SK-N-SH (cell line): ENCODE measurements at regions not wholly inside any gene's neighbourhood (a gene's known extent, or its start where the extent isn't known, plus 50 kb on each side); places are given as distances from the start of the nearest gene placed in this dataset.

Experiments
- CTCF ChIA-PET: fragments of 300-600, 350-600 bp; formaldehyde crosslinking; extraction: SDS; loops from one replicate; lab custom pipeline; 2021; lab: Yijun Ruan, JAX
- POLR2A ChIA-PET: fragments of 350-600 bp; sonication (Branson Sonifier 250); formaldehyde crosslinking; extraction: SDS; loops from one replicate; lab custom pipeline; 2020; ENCODE audit warnings: antibody characterized with exemption, inconsistent platforms; lab: Yijun Ruan, JAX
- DNase-seq: peaks from one replicate; pipeline ENCODE4 v3.0.0; 2012
- H2AFZ ChIP-seq: fragments of 200-600 bp; sonication (generic); 2 replicates; pipeline ENCODE4 v1.8.1; 2016; ENCODE audit warnings: antibody characterized with exemption, mild to moderate bottlenecking, low read depth
- H3F3A ChIP-seq: fragments of 200-600 bp; sonication (generic); replicated peaks from 2 replicates; pipeline ENCODE3; 2016; ENCODE audit warnings: antibody characterized with exemption, mild to moderate bottlenecking; ENCODE audit not compliant: insufficient read depth
- H3K27ac ChIP-seq, 2 experiments: fragments of 200-500 bp in 1 of 2; fragments of 200-600 bp in 1 of 2; sonication (Bioruptor generic) in 1 of 2; sonication (generic), shearing (Covaris generic) in 1 of 2; 2 replicates each; pipeline versions ENCODE4 v1.5.1 to v1.6.1; 2014 to 2016; ENCODE audit warnings: low read depth in 2 of 2, inconsistent platforms in 1 of 2, low read length in 1 of 2, mild to moderate bottlenecking in 1 of 2, mixed read lengths in 1 of 2
- H3K27me3 ChIP-seq: fragments of 200-600 bp; sonication (generic), shearing (Covaris generic); 2 replicates; pipeline ENCODE4 v1.6.1; 2016; ENCODE audit warnings: mixed run types; ENCODE audit not compliant: insufficient read depth
- H3K36me3 ChIP-seq, 2 experiments: fragments of 200-500 bp in 1 of 2; fragments of 200-600 bp in 1 of 2; sonication (Bioruptor generic) in 1 of 2; sonication (generic) in 1 of 2; replicated peaks in 1 of 2; 2 replicates each; pipeline versions ENCODE3 to v1.5.1; 2014 to 2016; ENCODE audit warnings: low read length in 1 of 2, mild to moderate bottlenecking in 1 of 2; ENCODE audit not compliant: insufficient read depth in 2 of 2, control insufficient read depth in 1 of 2
- H3K4me1 ChIP-seq, 2 experiments: fragments of 200-500 bp in 1 of 2; fragments of 200-600 bp in 1 of 2; sonication (Bioruptor generic) in 1 of 2; sonication (generic), shearing (Covaris generic) in 1 of 2; 2 replicates each; pipeline versions ENCODE4 v1.5.1 to v1.6.1; 2014 to 2016; ENCODE audit warnings: low read depth in 1 of 2, low read length in 1 of 2, mixed run types in 1 of 2; ENCODE audit not compliant: insufficient read depth in 2 of 2, control insufficient read depth in 1 of 2
- H3K4me2 ChIP-seq: fragments of 200-600 bp; sonication (generic), shearing (Covaris generic); 2 replicates; pipeline ENCODE4 v1.6.1; 2017; ENCODE audit warnings: mixed run types
- H3K4me3 ChIP-seq, 2 experiments: fragments of 200-500 bp in 1 of 2; fragments of 200-600 bp in 1 of 2; sonication (Bioruptor generic) in 1 of 2; sonication (generic), shearing (Covaris generic) in 1 of 2; 2 replicates each; pipeline versions ENCODE4 v1.5.1 to v1.8.1; 2014 to 2016; ENCODE audit warnings: low read depth in 2 of 2, inconsistent platforms in 1 of 2, low read length in 1 of 2, mild to moderate bottlenecking in 1 of 2, mixed read lengths in 1 of 2, moderate library complexity in 1 of 2
- H3K79me2 ChIP-seq: fragments of 200-600 bp; sonication (generic); 2 replicates; pipeline ENCODE4 v1.8.1; 2017; ENCODE audit warnings: mild to moderate bottlenecking; ENCODE audit not compliant: insufficient read depth
- H3K9ac ChIP-seq: fragments of 200-600 bp; sonication (generic); 2 replicates; pipeline ENCODE4 v1.6.1; 2017; ENCODE audit warnings: mixed run types
- H3K9me2 ChIP-seq: fragments of 200-600 bp; sonication (generic); 2 replicates; pipeline ENCODE4 v1.6.1; 2017; ENCODE audit warnings: mixed run types
- H3K9me3 ChIP-seq: fragments of 200-600 bp; sonication (generic); 2 replicates; pipeline ENCODE4 v1.6.1; 2017; ENCODE audit warnings: mixed run types, mild to moderate bottlenecking, moderate library complexity
- H4K20me1 ChIP-seq: fragments of 200-600 bp; sonication (generic); 2 replicates; pipeline ENCODE4 v1.6.1; 2017; ENCODE audit warnings: mild to moderate bottlenecking, mixed run types; ENCODE audit not compliant: insufficient read depth
- ELF1 ChIP-seq: IDR thresholded peaks from 2 replicates; pipeline ENCODE4 v1.4.0; 2012
- EP300 ChIP-seq, 2 experiments: IDR thresholded peaks; 2 replicates each; pipeline versions ENCODE4 v1.4.0 to v1.6.1; 2012; ENCODE audit warnings: borderline replicate concordance in 1 of 2, low read depth in 1 of 2, low read length in 1 of 2
- EZH2phosphoT487 ChIP-seq: fragments of 200-600 bp; sonication (generic); IDR thresholded peaks from 2 replicates; pipeline ENCODE4 v1.6.1; 2017; ENCODE audit warnings: low read depth, mixed run types, mild to moderate bottlenecking, antibody characterized with exemption, moderate library complexity, borderline replicate concordance
- FOXJ3 ChIP-seq: sonication (generic); formaldehyde crosslinking; IDR thresholded peaks from 2 replicates; pipeline ENCODE4 v1.5.1; 2020; ENCODE audit warnings: mild to moderate bottlenecking, missing genetic modification reagents
- FOXM1 ChIP-seq: IDR thresholded peaks from 2 replicates; pipeline ENCODE4 v1.4.0; 2012; ENCODE audit warnings: low read depth, mild to moderate bottlenecking
- GABPA ChIP-seq: IDR thresholded peaks from 2 replicates; pipeline ENCODE4 v1.4.0; 2012; ENCODE audit warnings: low read depth, mild to moderate bottlenecking
- GATA2 ChIP-seq: sonication (generic); formaldehyde crosslinking; IDR thresholded peaks from 2 replicates; pipeline ENCODE4 v1.5.0; 2020; ENCODE audit warnings: mild to moderate bottlenecking, missing genetic modification reagents
- IRF3 ChIP-seq: fragments of 150-350 bp; IDR thresholded peaks from 2 replicates; pipeline ENCODE4 v1.6.1; 2016; ENCODE audit warnings: mild to moderate bottlenecking, low read depth, low read length
- JUND ChIP-seq: IDR thresholded peaks from 2 replicates; pipeline ENCODE4 v1.4.0; 2012
- MAX ChIP-seq: IDR thresholded peaks from 2 replicates; pipeline ENCODE4 v1.4.0; 2012; ENCODE audit warnings: low read depth
- MEF2A ChIP-seq: IDR thresholded peaks from 2 replicates; pipeline ENCODE4 v1.4.0; 2012; ENCODE audit warnings: low read depth, borderline replicate concordance
- MXI1 ChIP-seq: IDR thresholded peaks from 2 replicates; pipeline ENCODE4 v1.6.1; 2012; ENCODE audit warnings: mild to moderate bottlenecking, low read depth, low read length, improper control_type of control experiment
- NFIC ChIP-seq: IDR thresholded peaks from 2 replicates; pipeline ENCODE4 v1.4.0; 2012; ENCODE audit warnings: borderline replicate concordance
- POLR2AphosphoS5 ChIP-seq: IDR thresholded peaks from 2 replicates; pipeline ENCODE4 v1.6.1; 2012; ENCODE audit warnings: low read depth, low read length
- RFX5 ChIP-seq: IDR thresholded peaks from 2 replicates; pipeline ENCODE4 v1.6.1; 2012; ENCODE audit warnings: mild to moderate bottlenecking, improper control_type of control experiment, low read length
- SIN3A ChIP-seq: IDR thresholded peaks from 2 replicates; pipeline ENCODE4 v1.6.1; 2012; ENCODE audit warnings: low read depth, mild to moderate bottlenecking, low read length, moderate library complexity, borderline replicate concordance
- TCF12 ChIP-seq: IDR thresholded peaks from 2 replicates; pipeline ENCODE4 v1.4.0; 2012
- TEAD4 ChIP-seq: IDR thresholded peaks from 2 replicates; pipeline ENCODE4 v1.4.0; 2012; ENCODE audit warnings: mild to moderate bottlenecking, borderline replicate concordance; ENCODE audit not compliant: insufficient read depth
- YY1 ChIP-seq: IDR thresholded peaks from 2 replicates; pipeline ENCODE4 v1.4.0; 2012; ENCODE audit warnings: low read depth, mild to moderate bottlenecking
- TF ChIP-seq, protein P1 (sequence below): IDR thresholded peaks from 2 replicates; pipeline ENCODE4 v1.4.0; 2012; ENCODE audit warnings: low read depth, borderline replicate concordance
- TF ChIP-seq, protein P2 (sequence below): IDR thresholded peaks from 2 replicates; pipeline ENCODE4 v1.6.1; 2012; ENCODE audit warnings: mild to moderate bottlenecking, low read depth, low read length, moderate library complexity

- TF ChIP-seq, protein P1, sequence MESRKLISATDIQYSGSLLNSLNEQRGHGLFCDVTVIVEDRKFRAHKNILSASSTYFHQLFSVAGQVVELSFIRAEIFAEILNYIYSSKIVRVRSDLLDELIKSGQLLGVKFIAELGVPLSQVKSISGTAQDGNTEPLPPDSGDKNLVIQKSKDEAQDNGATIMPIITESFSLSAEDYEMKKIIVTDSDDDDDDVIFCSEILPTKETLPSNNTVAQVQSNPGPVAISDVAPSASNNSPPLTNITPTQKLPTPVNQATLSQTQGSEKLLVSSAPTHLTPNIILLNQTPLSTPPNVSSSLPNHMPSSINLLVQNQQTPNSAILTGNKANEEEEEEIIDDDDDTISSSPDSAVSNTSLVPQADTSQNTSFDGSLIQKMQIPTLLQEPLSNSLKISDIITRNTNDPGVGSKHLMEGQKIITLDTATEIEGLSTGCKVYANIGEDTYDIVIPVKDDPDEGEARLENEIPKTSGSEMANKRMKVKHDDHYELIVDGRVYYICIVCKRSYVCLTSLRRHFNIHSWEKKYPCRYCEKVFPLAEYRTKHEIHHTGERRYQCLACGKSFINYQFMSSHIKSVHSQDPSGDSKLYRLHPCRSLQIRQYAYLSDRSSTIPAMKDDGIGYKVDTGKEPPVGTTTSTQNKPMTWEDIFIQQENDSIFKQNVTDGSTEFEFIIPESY: no peak
- TF ChIP-seq NFIC: no peak
- no peak for TF ChIP-seq EP300 (IDR thresholded peaks at IDR 0.05; ENCODE audit: borderline replicate concordance in 1 of 2, low read depth in 1 of 2, low read length in 1 of 2)
- no peak for TF ChIP-seq GABPA
- TF ChIP-seq JUND: no peak
- no peak for TF ChIP-seq MAX
- TF ChIP-seq SIN3A: no peak
Measured at GRCh38 chr12:83893101-83893500, 1019.5 kb downstream of the SLC6A15 start (continued).

- Histone ChIP-seq H3K9ac (no peak overlapping the region), H3K4me3 (no peak overlapping the region), H3K27me3 (no peaks in the 10 kb centered on the region), H3K79me2 (no peaks in the 10 kb centered on the region), H3K36me3 (peaks cover 0 to 4% of the 10 kb centered on the region in 2 experiments), H2AFZ (no peak overlapping the region), H3K27ac (no peak overlapping the region), H3K9me3 (peaks cover 4% of the 10 kb centered on the region; the same call in 1 of the 2 replicates), H3K4me2 (no peak overlapping the region), H3K9me2 (no peaks in the 10 kb centered on the region), H4K20me1 (no peaks in the 10 kb centered on the region), H3K4me1 (no peaks in the 10 kb centered on the region), H3F3A (no peaks in the 10 kb centered on the region)
- DNase-seq: no peak
- ChIA-PET POLR2A (no interaction called here), CTCF (no interaction called here)
- TF ChIP-seq TCF12 (no peak), MXI1 (no peak), GATA2 (CRISPR knock-in tag) (no peak), FOXM1 (no peak), FOXJ3 (CRISPR knock-in tag) (no peak), RFX5 (no peak), POLR2AphosphoS5 (no peak), YY1 (no peak), MEF2A (no peak), GABPA (no peak), EP300 (IDR thresholded peaks at IDR 0.05; ENCODE audit: borderline replicate concordance in 1 of 2, low read depth in 1 of 2, low read length in 1 of 2) (no peak), ELF1 (no peak), EZH2phosphoT487 (no peak), MAX (no peak), IRF3 (no peak), TEAD4 (no peak)
- TF ChIP-seq, protein P1: no peak
- TF ChIP-seq, protein P2, sequence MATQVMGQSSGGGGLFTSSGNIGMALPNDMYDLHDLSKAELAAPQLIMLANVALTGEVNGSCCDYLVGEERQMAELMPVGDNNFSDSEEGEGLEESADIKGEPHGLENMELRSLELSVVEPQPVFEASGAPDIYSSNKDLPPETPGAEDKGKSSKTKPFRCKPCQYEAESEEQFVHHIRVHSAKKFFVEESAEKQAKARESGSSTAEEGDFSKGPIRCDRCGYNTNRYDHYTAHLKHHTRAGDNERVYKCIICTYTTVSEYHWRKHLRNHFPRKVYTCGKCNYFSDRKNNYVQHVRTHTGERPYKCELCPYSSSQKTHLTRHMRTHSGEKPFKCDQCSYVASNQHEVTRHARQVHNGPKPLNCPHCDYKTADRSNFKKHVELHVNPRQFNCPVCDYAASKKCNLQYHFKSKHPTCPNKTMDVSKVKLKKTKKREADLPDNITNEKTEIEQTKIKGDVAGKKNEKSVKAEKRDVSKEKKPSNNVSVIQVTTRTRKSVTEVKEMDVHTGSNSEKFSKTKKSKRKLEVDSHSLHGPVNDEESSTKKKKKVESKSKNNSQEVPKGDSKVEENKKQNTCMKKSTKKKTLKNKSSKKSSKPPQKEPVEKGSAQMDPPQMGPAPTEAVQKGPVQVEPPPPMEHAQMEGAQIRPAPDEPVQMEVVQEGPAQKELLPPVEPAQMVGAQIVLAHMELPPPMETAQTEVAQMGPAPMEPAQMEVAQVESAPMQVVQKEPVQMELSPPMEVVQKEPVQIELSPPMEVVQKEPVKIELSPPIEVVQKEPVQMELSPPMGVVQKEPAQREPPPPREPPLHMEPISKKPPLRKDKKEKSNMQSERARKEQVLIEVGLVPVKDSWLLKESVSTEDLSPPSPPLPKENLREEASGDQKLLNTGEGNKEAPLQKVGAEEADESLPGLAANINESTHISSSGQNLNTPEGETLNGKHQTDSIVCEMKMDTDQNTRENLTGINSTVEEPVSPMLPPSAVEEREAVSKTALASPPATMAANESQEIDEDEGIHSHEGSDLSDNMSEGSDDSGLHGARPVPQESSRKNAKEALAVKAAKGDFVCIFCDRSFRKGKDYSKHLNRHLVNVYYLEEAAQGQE: no peak
Measured at GRCh38 chr12:83889745-83890144, 1022.9 kb downstream of the SLC6A15 start.
